Medulla oblongata (tissue), 1 donor: ENCODE measurements at regions not wholly inside any gene's neighbourhood (a gene's known extent, or its start where the extent isn't known, plus 50 kb on each side); places are given as distances from the start of the nearest gene placed in this dataset.

Source experiments
- DNase-seq: peaks from one replicate; pipeline ENCODE4 v3.0.0-alpha.2; 2015; ENCODE audit errors: extremely low spot score

DNA sequence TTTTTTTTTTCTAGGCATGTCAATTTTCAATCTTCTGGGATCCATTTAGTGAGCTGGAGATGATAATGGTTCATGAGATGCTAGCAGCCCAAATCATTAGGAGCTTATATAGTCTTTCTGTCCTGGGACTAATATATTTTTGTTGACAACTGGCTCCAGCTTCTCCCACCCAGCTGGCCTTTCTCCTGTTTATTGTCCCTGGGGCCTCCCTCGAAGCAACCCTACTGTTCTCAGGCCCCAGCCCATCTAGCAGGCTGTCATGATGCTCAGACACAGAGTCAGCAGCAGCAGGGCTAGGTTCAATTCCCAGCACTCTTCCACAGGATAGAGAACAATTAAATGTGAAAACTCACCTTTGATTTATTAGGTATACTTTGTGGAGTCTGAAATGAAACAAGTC, 127.6 kb upstream of the MID1 start:
- DNase-seq = no peak

DNA sequence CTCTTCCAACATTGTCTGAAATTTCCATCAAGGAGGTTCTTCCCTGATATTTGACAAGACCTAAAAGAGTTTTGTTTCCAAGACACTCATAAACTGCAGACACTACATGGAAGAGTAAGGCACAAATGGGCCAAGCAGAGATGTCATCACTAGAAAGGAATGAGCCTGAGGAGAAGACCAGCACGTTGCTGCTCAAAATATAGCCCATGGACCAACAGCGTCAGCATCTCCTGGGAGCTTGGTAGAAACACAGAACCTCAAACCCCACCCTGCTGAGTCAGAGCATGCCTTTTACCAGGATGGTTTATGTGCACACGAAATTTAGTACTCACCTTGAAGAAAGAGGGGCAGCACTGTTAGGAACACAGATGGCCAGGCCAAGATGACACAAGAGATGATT, 128.7 kb upstream of the MID1 start:
- DNase-seq = no peak

- no peak for DNase-seq
Observed at GRCh38 chrX:10750581-10750980, 130.2 kb upstream of the MID1 start.

DNA sequence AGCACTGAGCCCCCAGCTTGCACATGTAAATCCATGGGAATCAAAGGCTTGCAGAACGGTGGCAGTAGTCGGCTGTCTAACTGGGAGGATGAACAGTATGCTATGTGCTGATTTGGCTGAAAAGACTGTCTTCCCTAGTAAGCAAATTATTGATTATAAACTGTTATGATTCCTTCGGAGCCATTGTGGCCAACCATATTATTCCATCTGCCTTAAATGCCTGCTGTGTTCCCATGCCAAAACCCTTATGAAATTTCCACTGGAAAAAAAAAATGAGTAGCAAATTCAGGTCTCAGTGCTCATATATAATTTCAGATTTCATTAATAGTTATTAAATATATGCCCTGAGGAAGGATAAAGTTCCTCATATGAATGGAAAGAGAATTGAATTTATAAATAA, 132.7 kb upstream of the MID1 start:
- DNase-seq = no peak

DNA sequence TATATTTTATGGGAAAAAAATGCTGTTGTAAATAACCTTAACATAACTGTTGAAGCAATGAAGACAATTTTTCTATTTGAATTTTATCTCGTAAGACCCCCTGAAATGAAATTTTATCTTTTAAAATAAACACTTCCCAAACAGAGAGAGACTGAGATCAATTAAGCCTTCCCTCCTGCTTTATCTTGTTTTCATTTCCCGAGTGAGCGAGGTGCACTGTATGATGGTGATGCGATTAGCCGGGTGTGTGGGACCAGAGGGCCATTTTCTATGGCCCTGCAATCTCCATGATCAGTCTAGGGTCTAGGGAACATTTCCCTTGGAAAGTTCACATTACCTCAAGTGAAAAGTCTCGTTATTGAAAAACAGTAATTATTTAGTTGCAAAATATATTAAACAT, 134.1 kb upstream of the MID1 start:
- no peak for DNase-seq

DNA sequence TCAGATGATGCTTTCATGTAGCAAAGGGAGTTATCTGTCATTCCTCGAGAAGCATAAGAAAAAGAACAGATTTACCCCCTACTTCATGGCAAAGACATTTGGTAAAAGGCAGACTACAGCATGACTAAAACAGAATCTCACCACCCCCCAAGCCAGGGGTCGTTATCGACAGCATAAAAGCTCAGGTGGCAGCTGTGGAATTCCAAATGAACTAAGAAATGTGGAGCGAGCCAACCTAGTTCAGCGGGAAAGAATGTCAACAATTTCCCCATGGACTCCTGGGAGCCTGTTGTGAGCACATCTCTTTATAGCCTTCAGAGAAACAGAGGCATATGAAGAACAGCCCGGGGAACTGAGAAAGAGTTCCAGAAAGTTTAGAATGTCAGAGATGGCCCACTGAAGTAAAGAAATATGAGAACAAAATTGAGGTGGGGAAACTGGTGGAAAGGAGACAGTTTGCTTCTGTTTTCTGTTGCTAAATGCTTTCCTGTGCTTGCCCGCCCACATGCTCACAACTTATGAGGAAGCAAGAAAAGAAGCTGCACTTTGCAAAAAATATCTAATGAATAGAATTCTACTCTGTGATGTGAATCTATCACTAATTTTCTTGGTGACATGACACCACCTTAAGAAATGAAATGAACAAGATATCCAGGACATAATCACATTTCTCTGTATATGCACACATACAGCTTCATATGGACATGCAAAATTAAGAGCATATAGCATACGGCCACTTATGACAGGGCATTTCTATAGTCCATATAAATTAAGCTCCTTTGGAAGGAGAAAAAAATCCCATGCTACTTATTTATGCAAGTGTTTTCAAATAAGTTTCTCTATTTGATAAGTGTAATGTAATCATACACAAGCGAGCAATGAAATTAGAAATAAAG, 135.3 kb upstream of the MID1 start:
- no peak for DNase-seq

- DNase-seq = no peak
Observed at GRCh38 chrX:10756441-10756840, 136.1 kb upstream of the MID1 start.

DNA sequence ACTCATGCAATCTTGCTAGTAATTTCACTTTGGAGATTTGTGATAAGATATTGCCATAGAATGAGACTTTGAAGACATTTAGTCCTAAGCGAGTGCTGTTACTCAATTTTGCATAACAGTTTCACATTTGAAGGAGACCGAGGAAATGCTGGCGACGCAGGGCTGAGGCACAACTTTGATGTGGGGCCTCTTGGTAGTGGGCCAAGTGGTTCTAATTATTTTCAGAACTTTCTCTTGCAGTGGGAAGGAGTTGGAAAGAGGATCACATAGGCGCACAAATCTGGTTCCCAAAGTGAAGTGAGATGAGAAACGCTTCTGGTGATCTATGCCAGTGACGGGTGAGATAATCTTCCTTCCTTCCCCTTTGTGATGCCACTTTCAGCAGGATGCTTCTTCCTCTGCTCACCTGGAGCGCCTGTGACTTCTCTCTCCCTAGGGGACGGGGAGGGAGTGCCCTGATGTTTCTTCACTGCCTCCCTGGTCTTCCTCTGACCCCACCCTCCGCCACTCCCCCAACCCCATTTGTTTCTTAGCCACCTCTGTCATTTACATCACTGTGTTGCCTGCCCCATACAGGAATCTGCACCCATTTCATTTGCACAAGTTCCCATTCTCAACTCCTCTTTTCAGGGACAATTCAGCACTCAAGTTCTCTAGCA, 138.9 kb upstream of the MID1 start:
- no peak for DNase-seq

- no peak for DNase-seq
Observed at GRCh38 chrX:10761447-10761846, 141.1 kb upstream of the MID1 start.

DNA sequence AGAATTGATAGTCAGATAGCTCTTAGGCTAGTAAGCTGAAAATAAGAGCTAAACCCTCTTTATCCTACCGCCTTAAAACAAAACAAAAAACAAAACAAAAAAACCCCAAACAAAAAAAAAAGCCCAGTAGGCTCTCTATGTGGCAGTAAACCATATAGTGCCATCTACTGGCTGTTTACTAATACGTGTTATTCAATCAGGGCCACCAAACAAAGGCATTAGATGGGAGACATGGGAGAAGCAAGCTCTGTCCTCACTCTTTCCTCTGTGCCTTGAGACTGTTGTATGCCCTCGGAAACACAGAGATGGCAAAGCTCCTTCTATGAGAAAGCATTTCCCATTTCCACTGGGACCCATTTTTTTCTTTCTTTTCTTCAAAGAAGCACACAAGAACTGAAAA, 148.8 kb upstream of the MID1 start:
- DNase-seq = peak; percentile 38

DNA sequence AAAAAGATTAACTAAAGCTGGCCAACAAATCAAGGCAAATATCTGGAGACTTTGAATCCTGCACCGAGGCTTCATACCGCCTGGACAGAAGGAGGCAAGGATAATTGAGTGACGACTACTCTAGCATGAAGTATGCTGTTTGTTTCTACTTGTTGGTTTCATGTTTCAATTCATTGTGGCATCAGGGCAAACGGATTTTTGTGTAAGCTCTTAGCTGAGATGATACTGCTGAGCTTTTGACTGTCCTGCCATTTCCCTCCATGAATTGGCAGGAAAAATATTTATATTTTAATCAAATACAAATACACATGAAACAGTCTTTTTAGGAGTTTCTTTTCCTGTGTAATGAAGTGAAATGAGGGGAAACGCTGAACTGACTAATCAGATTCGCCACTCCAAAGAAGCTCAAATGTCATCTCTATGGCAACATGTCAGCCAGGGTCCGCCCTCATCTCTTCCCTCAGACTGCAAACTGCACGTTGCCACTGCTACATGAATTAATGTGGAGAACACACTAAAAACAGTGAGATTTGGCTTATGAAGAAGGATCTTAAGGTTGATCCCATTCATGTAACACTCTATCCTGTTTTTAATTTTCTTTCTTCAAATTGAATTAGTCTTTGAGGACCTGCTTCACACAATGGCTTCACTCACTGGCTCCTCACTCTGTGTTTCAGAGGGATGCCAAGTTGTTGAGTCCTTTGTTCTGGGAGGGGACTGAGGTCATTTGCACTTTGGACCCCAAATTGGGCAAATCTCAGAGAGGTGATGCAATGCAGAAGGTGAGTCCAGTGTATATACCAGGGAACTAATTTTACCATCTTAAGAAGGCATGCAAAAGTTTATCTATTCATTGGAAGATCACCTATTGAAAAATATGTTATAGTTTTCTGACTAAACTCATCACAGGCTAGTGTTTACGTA, 149.6 kb upstream of the MID1 start:
- no peak for DNase-seq

DNA sequence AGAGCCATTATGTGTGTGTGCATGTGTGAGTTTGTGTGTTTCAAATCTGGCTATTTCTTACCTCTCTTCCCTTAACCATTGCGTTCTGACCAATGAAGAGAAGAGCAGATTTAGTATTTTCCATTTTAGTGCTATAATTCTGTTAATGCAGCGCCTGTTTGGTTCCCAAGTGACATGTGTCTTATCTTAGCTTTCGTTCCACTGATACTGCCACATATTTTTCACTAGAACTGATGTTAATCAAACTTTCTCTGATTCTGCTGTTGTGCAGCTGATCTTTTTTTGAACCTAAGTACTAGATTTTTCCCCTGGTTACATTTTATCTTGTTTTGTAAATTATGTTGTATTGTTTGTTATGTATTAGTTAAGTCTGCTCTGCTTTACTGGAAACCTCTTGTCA, 152.9 kb upstream of the MID1 start:
- DNase-seq = no peak

- DNase-seq = no peak
Observed at GRCh38 chrX:10781847-10782530, 161.6 kb upstream of the MID1 start.

- no peak for DNase-seq
Observed at GRCh38 chrX:10783451-10783995, 163.1 kb upstream of the MID1 start.

GRCh38 chrX:10787264-10787663, 166.9 kb upstream of the MID1 start:
- DNase-seq = no peak

GRCh38 chrX:10794203-10794630, 173.8 kb upstream of the MID1 start:
- DNase-seq = no peak

GRCh38 chrX:10795721-10796120, 175.3 kb upstream of the MID1 start:
- no peak for DNase-seq

DNA sequence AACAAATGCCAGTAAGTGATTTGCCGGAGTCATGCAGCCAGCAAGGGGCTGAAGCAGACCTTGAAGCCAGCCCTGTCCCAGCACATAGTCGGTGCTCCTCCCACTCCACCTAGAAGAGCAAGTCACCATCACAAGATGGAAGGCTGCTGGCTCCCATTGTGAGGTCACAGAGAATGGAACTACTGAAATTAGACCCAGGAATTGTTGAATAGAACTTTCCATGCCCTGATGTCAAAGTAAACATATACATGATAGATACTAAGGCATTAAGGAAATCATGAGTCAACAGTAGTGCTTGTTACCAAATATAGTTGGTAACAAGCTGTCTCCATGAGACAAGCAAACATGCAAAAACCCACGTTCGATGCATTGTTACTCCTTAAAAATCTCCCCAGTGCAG, 177.1 kb upstream of the MID1 start:
- no peak for DNase-seq

DNA sequence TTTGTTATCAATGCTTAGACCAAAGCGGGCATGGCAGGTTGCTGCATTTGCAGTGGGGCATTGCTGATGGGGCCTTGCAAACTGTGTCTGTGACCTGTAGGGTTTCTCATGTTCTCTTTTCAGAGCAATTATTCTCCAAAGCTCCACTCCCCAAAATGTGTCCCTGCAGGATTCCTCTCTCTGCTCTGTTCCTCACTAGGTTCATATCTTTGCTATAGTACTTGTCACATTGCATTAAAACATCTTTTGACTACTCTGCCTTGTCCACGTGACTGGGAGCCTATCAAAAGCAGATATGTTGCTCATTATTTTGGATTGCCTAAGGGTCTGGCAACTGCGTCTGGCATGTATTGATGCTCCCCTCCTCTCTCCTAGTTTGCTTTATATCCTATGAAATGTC, 177.7 kb upstream of the MID1 start:
- DNase-seq = no peak

GRCh38 chrX:10800796-10801195, 180.4 kb upstream of the MID1 start:
- DNase-seq = no peak

DNA sequence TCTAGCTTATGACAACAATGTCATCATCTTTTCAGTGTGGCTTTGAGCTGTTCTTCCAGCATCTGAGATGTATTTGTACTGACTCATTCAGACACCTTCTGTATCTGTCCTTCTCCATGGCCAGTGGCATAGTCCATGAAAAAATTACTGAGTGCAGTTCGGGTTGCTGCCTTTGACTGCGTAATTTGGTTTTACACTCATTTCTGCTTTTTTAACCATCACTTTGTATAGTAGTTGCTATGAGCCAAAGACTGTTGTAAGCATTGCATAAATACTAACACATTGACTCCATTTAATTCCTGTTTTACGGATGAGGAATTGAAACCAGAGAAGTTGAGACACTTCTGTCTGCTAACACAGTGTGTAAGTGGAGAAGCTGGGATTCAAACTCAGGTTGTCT, 190.7 kb upstream of the MID1 start:
- DNase-seq = no peak
